ENCODE measurements at regions not wholly inside any gene's neighbourhood (a gene's known extent, or its start where the extent isn't known, plus 50 kb on each side); places are given as distances from the start of the nearest gene placed in this dataset.

DNA sequence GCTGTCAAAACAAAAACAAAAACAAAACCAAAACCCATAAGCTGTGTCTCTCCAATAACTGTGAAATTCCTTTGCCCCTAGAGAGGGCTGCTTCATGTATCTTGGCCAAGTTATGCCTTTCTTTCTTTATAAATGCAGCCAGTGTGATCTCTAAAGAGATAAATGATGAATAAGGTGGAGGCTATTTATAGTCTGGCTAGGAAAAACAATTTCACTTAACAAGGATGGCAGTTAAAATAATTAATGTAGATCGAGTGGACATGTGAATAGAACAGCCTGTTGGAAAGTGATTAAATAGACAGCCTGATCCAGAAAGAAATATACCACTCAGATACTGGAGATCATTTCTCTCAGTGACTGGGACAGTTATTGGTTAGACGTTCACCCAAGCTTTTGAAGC, 1666.9 kb upstream of the CELF4 start:
- no peak for TF ChIP-seq YY1 (IDR thresholded peaks at IDR 0.05; ENCODE audit: insufficient read depth, insufficient read length)
- TF ChIP-seq ZNF274 (IDR thresholded peaks at IDR 0.05; ENCODE audit: low read depth, low read length): no peak
- TF ChIP-seq SUZ12 (IDR thresholded peaks at IDR 0.05; ENCODE audit: extremely low read depth, insufficient read depth, insufficient read length): no peak

All from NT2/D1 (cell line).